ENCODE measurements at regions not wholly inside any gene's neighbourhood (a gene's known extent, or its start where the extent isn't known, plus 50 kb on each side); places are given as distances from the start of the nearest gene placed in this dataset.

- no peaks in the 10 kb centered on the region for H3K27me3 ChIP-seq (ENCODE audit: control insufficient read depth, insufficient read depth, low read length)
- no peaks in the 10 kb centered on the region for H3K4me1 ChIP-seq (ENCODE audit: control insufficient read depth, insufficient read depth, low read length)
- H3K36me3 ChIP-seq (ENCODE audit: control insufficient read depth, insufficient read depth, low read length) = no peaks in the 10 kb centered on the region
- in situ Hi-C loops (cut with HindIII; ENCODE audit: low pct_unique_long_range_greater_than_20kb, low sequenced_read_pairs) (no loop called here), intact Hi-C loops (cut with micrococcal nuclease; ENCODE audit: unreplicated experiment) (no loop called here)
- ATAC-seq = no peak
- no peak overlapping the region for H3K27ac ChIP-seq (ENCODE audit: low read length)
- no peak overlapping the region for H3K4me3 ChIP-seq (ENCODE audit: low read depth in 2 of 2, low read length in 2 of 2)
- ChIA-PET POLR2A (interaction anchor here (0.7 kb wide), 1 partner anchor 25 kb away, joined by 12 read pairs; no protein-coding TSS in a partner anchor), CTCF (no interaction called here)
- no peak for DNase-seq (ENCODE audit: low read depth, low spot score)
- BruUV-seq (replicated peaks) = no TSS peak
- TF ChIP-seq CTCF (IDR thresholded peaks at IDR 0.05) = no peak
- no peaks in the 10 kb centered on the region for H3K9me3 ChIP-seq (ENCODE audit: control insufficient read depth, insufficient read depth, low read depth, low read length)
Measured at GRCh38 chr2:83786140-83786539, 672.9 kb downstream of the SUCLG1 start.

- ATAC-seq (no peak), DNase-seq (ENCODE audit: low read depth, low spot score) (no peak)
- intact Hi-C loops (cut with micrococcal nuclease; ENCODE audit: unreplicated experiment) = no loop called here
- Histone ChIP-seq H3K4me1 (ENCODE audit: control insufficient read depth, insufficient read depth, low read length) (no peaks in the 10 kb centered on the region), H3K4me3 (ENCODE audit: low read depth in 2 of 2, low read length in 2 of 2) (no peak overlapping the region), H3K9me3 (ENCODE audit: control insufficient read depth, insufficient read depth, low read depth, low read length) (no peaks in the 10 kb centered on the region), H3K27me3 (ENCODE audit: control insufficient read depth, insufficient read depth, low read length) (no peaks in the 10 kb centered on the region), H3K27ac (ENCODE audit: low read length) (no peak overlapping the region), H3K36me3 (ENCODE audit: control insufficient read depth, insufficient read depth, low read length) (no peaks in the 10 kb centered on the region)
- CTCF ChIA-PET = no interaction called here
- in situ Hi-C loops (cut with HindIII; ENCODE audit: low pct_unique_long_range_greater_than_20kb, low sequenced_read_pairs) = no loop called here
- no TSS peak for BruUV-seq (replicated peaks)
- POLR2A ChIA-PET = no interaction called here
- TF ChIP-seq SIN3A (IDR thresholded peaks at IDR 0.05; ENCODE audit: borderline replicate concordance, insufficient read depth, low read depth, low read length) (no peak), REST (IDR thresholded peaks at IDR 0.05; ENCODE audit: insufficient read depth in 1 of 2, low read depth in 2 of 2, low read length in 1 of 2) (no peak), CTCF (IDR thresholded peaks at IDR 0.05) (no peak), POLR2AphosphoS5 (IDR thresholded peaks at IDR 0.05; ENCODE audit: low read depth, low read length) (no peak), TCF7L2 (IDR thresholded peaks at IDR 0.05; ENCODE audit: low read depth, low read length) (no peak)
Measured at GRCh38 chr2:83784947-83785346, 674.1 kb downstream of the SUCLG1 start.

- ChIA-PET CTCF (no interaction called here), POLR2A (no interaction called here)
- Histone ChIP-seq H3K4me1 (ENCODE audit: control insufficient read depth, insufficient read depth, low read length) (no peaks in the 10 kb centered on the region), H3K36me3 (ENCODE audit: control insufficient read depth, insufficient read depth, low read length) (no peaks in the 10 kb centered on the region), H3K27me3 (ENCODE audit: control insufficient read depth, insufficient read depth, low read length) (no peaks in the 10 kb centered on the region), H3K27ac (ENCODE audit: low read length) (no peak overlapping the region), H3K4me3 (ENCODE audit: low read depth in 2 of 2, low read length in 2 of 2) (no peak overlapping the region), H3K9me3 (ENCODE audit: control insufficient read depth, insufficient read depth, low read depth, low read length) (no peaks in the 10 kb centered on the region)
- in situ Hi-C loops (cut with HindIII; ENCODE audit: low pct_unique_long_range_greater_than_20kb, low sequenced_read_pairs) (no loop called here), intact Hi-C loops (cut with micrococcal nuclease; ENCODE audit: unreplicated experiment) (no loop called here)
- DNase-seq (ENCODE audit: low read depth, low spot score) (no peak), ATAC-seq (no peak)
- TF ChIP-seq POLR2AphosphoS5 (IDR thresholded peaks at IDR 0.05; ENCODE audit: low read depth, low read length) (no peak), REST (IDR thresholded peaks at IDR 0.05; ENCODE audit: insufficient read depth in 1 of 2, low read depth in 2 of 2, low read length in 1 of 2) (no peak), SIN3A (IDR thresholded peaks at IDR 0.05; ENCODE audit: borderline replicate concordance, insufficient read depth, low read depth, low read length) (no peak), TCF7L2 (IDR thresholded peaks at IDR 0.05; ENCODE audit: low read depth, low read length) (no peak), CTCF (IDR thresholded peaks at IDR 0.05) (no peak)
- BruUV-seq (replicated peaks) = no TSS peak
Measured at GRCh38 chr2:83784315-83784714, 674.8 kb downstream of the SUCLG1 start.

Data from Panc1 (cell line).